ENCODE measurements at regions not wholly inside any gene's neighbourhood (a gene's known extent, or its start where the extent isn't known, plus 50 kb on each side); places are given as distances from the start of the nearest gene placed in this dataset.

DNA sequence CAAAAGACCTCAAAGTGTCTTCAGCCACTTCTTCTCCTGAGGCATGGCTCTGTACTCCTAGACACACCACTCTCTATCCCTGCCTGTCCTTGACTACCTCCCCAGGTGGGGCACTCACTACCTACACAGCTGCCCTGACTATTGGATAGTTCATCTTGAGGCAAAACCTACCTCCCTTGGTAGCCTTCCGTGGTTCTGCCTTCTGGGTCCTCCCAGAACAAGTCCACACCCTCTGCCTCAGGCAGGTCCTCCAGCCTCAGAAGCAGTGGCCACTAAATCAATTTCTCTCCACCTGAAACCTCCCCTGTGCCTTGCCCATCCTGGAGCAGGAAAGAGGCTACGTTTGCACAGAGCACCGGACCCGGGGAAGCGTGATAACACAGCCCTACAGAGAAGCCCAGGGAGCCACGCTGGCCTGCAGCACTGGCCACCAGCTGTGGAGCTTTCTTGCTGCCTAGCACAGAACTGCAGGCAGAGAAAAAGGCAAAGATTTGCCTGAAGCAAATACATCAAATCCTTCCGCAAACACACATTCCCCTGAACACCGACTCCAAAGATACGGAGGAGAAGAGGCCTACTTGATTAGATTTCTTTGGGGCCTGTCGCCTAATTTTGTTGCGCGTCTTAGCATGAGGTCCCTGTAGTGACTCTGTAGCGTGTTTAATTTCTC is 141.8 kb downstream of the C9orf50 start:
- TF ChIP-seq, protein P1, sequence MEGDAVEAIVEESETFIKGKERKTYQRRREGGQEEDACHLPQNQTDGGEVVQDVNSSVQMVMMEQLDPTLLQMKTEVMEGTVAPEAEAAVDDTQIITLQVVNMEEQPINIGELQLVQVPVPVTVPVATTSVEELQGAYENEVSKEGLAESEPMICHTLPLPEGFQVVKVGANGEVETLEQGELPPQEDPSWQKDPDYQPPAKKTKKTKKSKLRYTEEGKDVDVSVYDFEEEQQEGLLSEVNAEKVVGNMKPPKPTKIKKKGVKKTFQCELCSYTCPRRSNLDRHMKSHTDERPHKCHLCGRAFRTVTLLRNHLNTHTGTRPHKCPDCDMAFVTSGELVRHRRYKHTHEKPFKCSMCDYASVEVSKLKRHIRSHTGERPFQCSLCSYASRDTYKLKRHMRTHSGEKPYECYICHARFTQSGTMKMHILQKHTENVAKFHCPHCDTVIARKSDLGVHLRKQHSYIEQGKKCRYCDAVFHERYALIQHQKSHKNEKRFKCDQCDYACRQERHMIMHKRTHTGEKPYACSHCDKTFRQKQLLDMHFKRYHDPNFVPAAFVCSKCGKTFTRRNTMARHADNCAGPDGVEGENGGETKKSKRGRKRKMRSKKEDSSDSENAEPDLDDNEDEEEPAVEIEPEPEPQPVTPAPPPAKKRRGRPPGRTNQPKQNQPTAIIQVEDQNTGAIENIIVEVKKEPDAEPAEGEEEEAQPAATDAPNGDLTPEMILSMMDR (IDR thresholded peaks at IDR 0.05) = no peak
- TF ChIP-seq POLR2A (IDR thresholded peaks at IDR 0.05) = no peak

Data from heart left ventricle (tissue), 13 donors.